Lower leg skin (tissue), 4 donors: ENCODE measurements at regions not wholly inside any gene's neighbourhood (a gene's known extent, or its start where the extent isn't known, plus 50 kb on each side); places are given as distances from the start of the nearest gene placed in this dataset.
A peak's percentile ranks its signal among the peaks of the same experiment; 100 is the strongest.

Experiments used
- DNase-seq, 2 donors: peaks; one replicate each; pipeline ENCODE4 v3.0.0-alpha.2; 2019; ENCODE audit warnings: low spot score in 2 of 2
- H3K4me3 ChIP-seq: fragments of 200-600 bp; sonication (generic); 2 replicates; pipeline ENCODE4 v1.5.1; 2017; ENCODE audit warnings: mild to moderate bottlenecking, low read depth; ENCODE audit not compliant: poor library complexity, severe bottlenecking
- POLR2A ChIP-seq, 2 donors: fragments of 450-650 bp; IDR thresholded peaks; one replicate each; pipeline ENCODE4 v1.6.1; 2016 to 2017; ENCODE audit warnings: antibody characterized with exemption in 2 of 2, mild to moderate bottlenecking in 1 of 2, moderate library complexity in 1 of 2
- WGBS, 2 donors: methylation state at CpG; one replicate each; pipeline ENCODE4 v1.1.5; 2018; 5-methylcytosine and 5-hydroxymethylcytosine counted together
- intact Hi-C: fragments of 100-400 bp; cut with DNase I; formaldehyde crosslinking; loops from one replicate; pipeline ENCODE4 v1.15.0; 2023; ENCODE audit warnings: low total_unique reads
- TF ChIP-seq, protein P1 (sequence below), 3 donors: fragments of 450-650 bp; IDR thresholded peaks; one replicate each; pipeline ENCODE4 v1.5.1; 2016; ENCODE audit warnings: antibody characterized with exemption in 3 of 3, mild to moderate bottlenecking in 3 of 3, moderate library complexity in 2 of 3

DNA sequence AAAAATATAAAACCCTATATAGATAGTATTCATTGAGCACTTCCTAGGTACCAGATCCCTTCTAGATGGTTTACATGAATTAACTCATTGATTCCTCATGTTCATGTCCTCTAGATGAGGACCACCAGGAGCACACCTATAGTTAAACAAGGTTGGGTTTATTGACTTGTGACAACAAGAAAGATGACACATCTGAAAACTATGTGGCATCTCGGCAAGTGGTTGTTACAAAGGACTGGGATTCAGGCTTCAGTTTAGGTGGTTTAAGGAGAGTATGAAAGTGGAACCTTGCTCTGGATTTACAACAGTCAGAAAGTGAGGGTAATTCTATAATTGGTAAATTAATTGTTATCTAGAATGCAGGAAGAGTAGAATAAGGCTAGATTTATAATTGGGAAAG lies 99.0 kb upstream of the PHF14 start:
- 51 to 52% methylated on average over 1 of the region's 1 CpG for WGBS, 2 donors
- intact Hi-C loops = no loop called here
- DNase-seq = no peak
- TF ChIP-seq, protein P1, sequence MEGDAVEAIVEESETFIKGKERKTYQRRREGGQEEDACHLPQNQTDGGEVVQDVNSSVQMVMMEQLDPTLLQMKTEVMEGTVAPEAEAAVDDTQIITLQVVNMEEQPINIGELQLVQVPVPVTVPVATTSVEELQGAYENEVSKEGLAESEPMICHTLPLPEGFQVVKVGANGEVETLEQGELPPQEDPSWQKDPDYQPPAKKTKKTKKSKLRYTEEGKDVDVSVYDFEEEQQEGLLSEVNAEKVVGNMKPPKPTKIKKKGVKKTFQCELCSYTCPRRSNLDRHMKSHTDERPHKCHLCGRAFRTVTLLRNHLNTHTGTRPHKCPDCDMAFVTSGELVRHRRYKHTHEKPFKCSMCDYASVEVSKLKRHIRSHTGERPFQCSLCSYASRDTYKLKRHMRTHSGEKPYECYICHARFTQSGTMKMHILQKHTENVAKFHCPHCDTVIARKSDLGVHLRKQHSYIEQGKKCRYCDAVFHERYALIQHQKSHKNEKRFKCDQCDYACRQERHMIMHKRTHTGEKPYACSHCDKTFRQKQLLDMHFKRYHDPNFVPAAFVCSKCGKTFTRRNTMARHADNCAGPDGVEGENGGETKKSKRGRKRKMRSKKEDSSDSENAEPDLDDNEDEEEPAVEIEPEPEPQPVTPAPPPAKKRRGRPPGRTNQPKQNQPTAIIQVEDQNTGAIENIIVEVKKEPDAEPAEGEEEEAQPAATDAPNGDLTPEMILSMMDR (IDR thresholded peaks at IDR 0.05) = no peak
- TF ChIP-seq POLR2A (IDR thresholded peaks at IDR 0.05) = no peak
- H3K4me3 ChIP-seq = no peak overlapping the region

DNA sequence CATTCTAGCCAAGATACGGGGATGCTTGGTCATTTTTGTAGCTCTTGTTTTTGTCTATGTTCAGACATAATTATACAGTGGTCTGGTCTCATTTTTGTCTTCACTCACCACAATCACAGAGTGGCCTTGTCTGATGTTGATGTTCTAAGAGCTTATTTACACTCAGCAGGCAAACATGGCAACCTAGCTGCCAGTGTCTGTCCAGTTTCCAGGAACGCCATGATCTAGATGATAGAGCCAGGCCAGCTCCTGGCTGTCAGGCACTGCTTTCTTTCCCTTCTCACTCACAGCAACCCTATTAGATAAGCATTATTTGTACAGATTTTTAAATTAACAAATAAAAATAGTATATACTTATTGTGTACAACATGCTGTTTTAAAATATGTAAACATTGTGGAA lies 98.6 kb upstream of the PHF14 start:
- WGBS, 2 donors = 90 to 92% methylated on average over 2 of the region's 2 CpGs
- DNase-seq = no peak
- intact Hi-C loops = no loop called here
- no peak overlapping the region for H3K4me3 ChIP-seq
- TF ChIP-seq, protein P1 (IDR thresholded peaks at IDR 0.05) = no peak
- TF ChIP-seq POLR2A (IDR thresholded peaks at IDR 0.05) = no peak

DNA sequence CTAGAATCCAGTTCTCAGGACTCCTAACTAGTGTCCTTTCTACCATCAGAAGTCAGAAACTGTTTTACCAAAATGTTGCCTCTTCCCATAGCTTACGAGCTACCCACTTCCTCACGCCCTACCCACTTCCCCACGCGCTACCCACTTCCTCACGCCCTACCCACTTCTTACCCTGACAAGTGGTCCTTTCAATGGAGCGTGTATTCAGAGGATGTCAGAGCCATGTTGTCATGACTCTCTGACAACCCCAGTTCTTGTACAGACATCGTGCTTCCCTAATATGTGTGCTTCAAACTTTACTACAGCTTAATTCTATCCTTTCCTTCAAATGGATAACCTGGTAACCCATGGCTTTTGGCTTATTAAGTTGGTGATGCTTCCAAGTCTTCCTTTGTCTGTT lies 84.8 kb upstream of the PHF14 start:
- TF ChIP-seq POLR2A (IDR thresholded peaks at IDR 0.05) = no peak
- TF ChIP-seq, protein P1 (IDR thresholded peaks at IDR 0.05) = no peak
- no peak overlapping the region for H3K4me3 ChIP-seq
- intact Hi-C loops = no loop called here
- DNase-seq = no peak
- WGBS, 2 donors = 71 to 82% methylated on average over 7 of the region's 7 CpGs

DNA sequence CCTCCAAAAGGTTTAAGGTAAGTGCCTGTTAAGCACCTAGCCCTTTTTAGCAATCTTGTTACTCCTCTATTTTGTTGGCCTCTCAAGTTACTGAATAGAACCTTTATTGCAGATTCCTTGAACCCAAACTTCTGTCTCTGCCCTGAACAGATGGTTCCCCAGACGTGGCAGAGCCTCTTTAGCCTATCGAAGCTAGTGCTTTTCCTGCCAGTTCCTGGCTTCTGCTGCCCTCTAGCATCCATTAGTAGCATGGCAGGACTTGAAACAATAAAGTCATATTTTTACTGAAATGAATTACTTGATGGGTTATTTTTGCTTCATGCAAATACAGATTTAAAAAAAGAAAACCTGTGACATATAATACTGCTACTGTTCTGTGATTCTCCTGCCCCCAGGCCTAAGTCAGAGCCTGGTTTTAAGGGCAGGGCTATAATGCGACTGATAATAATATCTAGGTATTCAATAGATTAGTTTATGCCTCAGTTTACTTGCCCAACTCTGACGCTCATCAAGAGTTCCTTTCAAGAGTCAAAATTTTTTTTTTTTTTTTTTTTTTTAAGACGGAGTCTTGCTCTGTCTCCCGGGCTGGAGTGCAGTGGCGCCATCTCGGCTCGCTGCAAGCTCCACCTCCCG lies 84.3 kb upstream of the PHF14 start:
- no peak for TF ChIP-seq POLR2A (IDR thresholded peaks at IDR 0.05)
- TF ChIP-seq, protein P1 (IDR thresholded peaks at IDR 0.05) = peak in 1 of 3 donors; percentile 11
- DNase-seq = no peak
- intact Hi-C loops = no loop called here
- H3K4me3 ChIP-seq = no peak overlapping the region
- WGBS, 2 donors = 65 to 68% methylated on average over 10 of the region's 10 CpGs

DNA sequence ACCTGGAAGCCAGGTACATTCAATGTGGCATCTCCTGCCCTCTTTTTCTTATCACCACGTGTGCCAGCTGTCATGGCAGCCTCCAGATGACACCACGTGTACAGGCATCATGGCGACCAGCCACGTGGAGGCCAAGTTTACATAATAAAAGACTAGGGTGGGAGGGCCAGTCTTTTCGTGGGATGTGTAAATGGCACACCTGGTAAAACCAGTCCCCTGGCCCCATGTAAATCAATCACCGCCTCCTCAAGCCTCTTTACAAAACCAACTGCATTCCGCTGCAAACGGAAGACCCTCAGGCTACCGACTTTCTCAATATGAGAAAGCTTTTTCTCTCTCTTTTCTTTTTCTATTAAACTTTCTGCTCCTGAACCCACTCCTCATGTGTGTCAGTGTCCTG lies 65.1 kb upstream of the PHF14 start:
- intact Hi-C loops = no loop called here
- 44 to 47% methylated on average over 9 of the region's 9 CpGs for WGBS, 2 donors
- no peak overlapping the region for H3K4me3 ChIP-seq
- TF ChIP-seq, protein P1 (IDR thresholded peaks at IDR 0.05) = no peak
- no peak for TF ChIP-seq POLR2A (IDR thresholded peaks at IDR 0.05)
- DNase-seq = no peak

DNA sequence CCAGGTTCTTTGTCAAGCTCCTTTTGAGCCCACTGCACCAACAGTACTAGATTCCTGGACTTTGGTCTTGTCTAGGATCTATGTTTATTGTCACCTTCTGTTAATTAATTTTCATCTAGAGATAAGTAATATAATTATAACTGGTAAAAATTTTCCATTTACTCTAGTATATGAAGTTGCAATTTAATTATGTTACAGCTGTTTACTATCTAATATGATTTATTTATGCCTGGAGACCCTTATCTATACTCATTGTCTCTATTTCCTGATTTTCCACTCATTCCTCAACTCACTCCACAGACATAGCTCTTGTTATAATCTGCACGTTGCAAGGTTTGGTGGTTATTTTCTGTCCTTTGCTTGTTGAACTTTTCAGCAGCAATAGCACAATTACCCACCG lies 63.2 kb upstream of the PHF14 start:
- 86 to 97% methylated on average over 2 of the region's 2 CpGs for WGBS, 2 donors
- intact Hi-C loops = no loop called here
- no peak for TF ChIP-seq POLR2A (IDR thresholded peaks at IDR 0.05)
- TF ChIP-seq, protein P1 (IDR thresholded peaks at IDR 0.05) = no peak
- no peak for DNase-seq
- no peak overlapping the region for H3K4me3 ChIP-seq
